SK-N-SH treated with all-trans-retinoic acid at 6 μM for 48 hours (cell line): ENCODE measurements at regions not wholly inside any gene's neighbourhood (a gene's known extent, or its start where the extent isn't known, plus 50 kb on each side); places are given as distances from the start of the nearest gene placed in this dataset.

ENCODE experiments used
- ATAC-seq: fragments of 200-7000 bp; cut with Tn5 transposase; 3 replicates; pipeline ENCODE4 v1.9.1; 2020; ENCODE audit warnings: mild to moderate bottlenecking, moderate library complexity
- ARNTL ChIP-seq: fragments of 450-650 bp; formaldehyde crosslinking; IDR thresholded peaks from 2 replicates; pipeline ENCODE4 v1.5.0; 2020; ENCODE audit warnings: low read depth, mild to moderate bottlenecking, moderate library complexity, borderline replicate concordance
- BACH2 ChIP-seq: fragments of 250-450 bp; sonication (Bioruptor Pico); IDR thresholded peaks from 2 replicates; pipeline ENCODE4 v1.9.0; 2021; ENCODE audit warnings: mild to moderate bottlenecking, borderline replicate concordance
- CSDC2 ChIP-seq: fragments of 250-450 bp; sonication (Bioruptor Pico); IDR thresholded peaks from 2 replicates; pipeline ENCODE4 v1.5.0; 2020; ENCODE audit warnings: mild to moderate bottlenecking, moderate library complexity
- ESRRG ChIP-seq: fragments of 250-450 bp; sonication (Bioruptor Pico); IDR thresholded peaks from 2 replicates; pipeline ENCODE4 v1.6.1; 2021; ENCODE audit warnings: mild to moderate bottlenecking
- GLIS3 ChIP-seq: fragments of 250-450 bp; sonication (Bioruptor Pico); IDR thresholded peaks from 2 replicates; pipeline ENCODE4 v1.5.0; 2020; ENCODE audit warnings: mild to moderate bottlenecking, moderate library complexity
- ISL1 ChIP-seq: fragments of 250-450 bp; sonication (Bioruptor Pico); IDR thresholded peaks from 2 replicates; pipeline ENCODE4 v2.1.2; 2022; ENCODE audit warnings: mild to moderate bottlenecking, moderate library complexity
- OSR1 ChIP-seq: fragments of 250-450 bp; sonication (Bioruptor Pico); IDR thresholded peaks from 2 replicates; pipeline ENCODE4 v1.8.0; 2022; ENCODE audit warnings: moderate library complexity, mild to moderate bottlenecking, inconsistent platforms
- PPARA ChIP-seq: fragments of 250-450 bp; sonication (Bioruptor Pico); IDR thresholded peaks from 2 replicates; pipeline ENCODE4 v1.5.0; 2020; ENCODE audit warnings: mild to moderate bottlenecking, borderline replicate concordance
- RARB ChIP-seq: fragments of 250-450 bp; sonication (Bioruptor Pico); IDR thresholded peaks from 2 replicates; pipeline ENCODE4 v1.8.0; 2021; ENCODE audit warnings: mild to moderate bottlenecking, moderate library complexity
- SNAI2 ChIP-seq: fragments of 250-450 bp; sonication (Bioruptor Pico); IDR thresholded peaks from 2 replicates; pipeline ENCODE4 v1.5.0; 2020; ENCODE audit warnings: mild to moderate bottlenecking, moderate library complexity
- TCF4 ChIP-seq: fragments of 250-450 bp; sonication (Bioruptor Pico); IDR thresholded peaks from 2 replicates; pipeline ENCODE4 v1.8.0; 2021; ENCODE audit warnings: mild to moderate bottlenecking, moderate library complexity, borderline replicate concordance
- TOX ChIP-seq: fragments of 250-450 bp; sonication (Bioruptor Pico); IDR thresholded peaks from 2 replicates; pipeline ENCODE4 v1.8.0; 2021; ENCODE audit warnings: mild to moderate bottlenecking, moderate library complexity, borderline replicate concordance
- ZC3H10 ChIP-seq: fragments of 250-450 bp; sonication (Bioruptor Pico); IDR thresholded peaks from 2 replicates; pipeline ENCODE4 v1.5.1; 2021; ENCODE audit warnings: mild to moderate bottlenecking, moderate library complexity
- ZFP30 ChIP-seq: fragments of 450-650 bp; formaldehyde crosslinking; IDR thresholded peaks from 2 replicates; pipeline ENCODE4 v1.5.0; 2022; ENCODE audit warnings: mild to moderate bottlenecking, moderate library complexity
- ZNF565 ChIP-seq: fragments of 450-650 bp; formaldehyde crosslinking; conservative IDR thresholded peaks from 2 replicates; pipeline ENCODE4 v1.5.0; 2020; ENCODE audit warnings: low read depth, mild to moderate bottlenecking, moderate library complexity
- ZNF70 ChIP-seq: fragments of 450-650 bp; formaldehyde crosslinking; IDR thresholded peaks from 2 replicates; pipeline ENCODE4 v1.5.0; 2020; ENCODE audit warnings: mild to moderate bottlenecking, moderate library complexity
- ZNF8 ChIP-seq: fragments of 450-650 bp; formaldehyde crosslinking; IDR thresholded peaks from 2 replicates; pipeline ENCODE4 v1.5.0; 2020; ENCODE audit warnings: mild to moderate bottlenecking, moderate library complexity
- TF ChIP-seq, protein P1 (sequence below): fragments of 250-450 bp; sonication (Bioruptor Pico); IDR thresholded peaks from 2 replicates; pipeline ENCODE4 v1.8.0; 2020; ENCODE audit warnings: mild to moderate bottlenecking, moderate library complexity, borderline replicate concordance
- TF ChIP-seq, protein P2 (sequence below): fragments of 250-450 bp; sonication (Bioruptor Pico); IDR thresholded peaks from 2 replicates; pipeline ENCODE4 v1.5.0; 2020; ENCODE audit warnings: mild to moderate bottlenecking, moderate library complexity
- TF ChIP-seq, protein P3 (sequence below): fragments of 250-450 bp; sonication (Bioruptor Pico); IDR thresholded peaks from 2 replicates; pipeline ENCODE4 v1.5.1; 2020; ENCODE audit warnings: low read depth, mild to moderate bottlenecking, moderate library complexity
- TF ChIP-seq, protein P4 (sequence below): fragments of 250-450 bp; sonication (Bioruptor Pico); IDR thresholded peaks from 2 replicates; pipeline ENCODE4 v1.5.1; 2021; ENCODE audit warnings: mild to moderate bottlenecking, moderate library complexity
- TF ChIP-seq, protein P5 (sequence below): fragments of 250-450 bp; sonication (Bioruptor Pico); IDR thresholded peaks from 2 replicates; pipeline ENCODE4 v1.8.0; 2021; ENCODE audit warnings: low read depth, mild to moderate bottlenecking, moderate library complexity, borderline replicate concordance

DNA sequence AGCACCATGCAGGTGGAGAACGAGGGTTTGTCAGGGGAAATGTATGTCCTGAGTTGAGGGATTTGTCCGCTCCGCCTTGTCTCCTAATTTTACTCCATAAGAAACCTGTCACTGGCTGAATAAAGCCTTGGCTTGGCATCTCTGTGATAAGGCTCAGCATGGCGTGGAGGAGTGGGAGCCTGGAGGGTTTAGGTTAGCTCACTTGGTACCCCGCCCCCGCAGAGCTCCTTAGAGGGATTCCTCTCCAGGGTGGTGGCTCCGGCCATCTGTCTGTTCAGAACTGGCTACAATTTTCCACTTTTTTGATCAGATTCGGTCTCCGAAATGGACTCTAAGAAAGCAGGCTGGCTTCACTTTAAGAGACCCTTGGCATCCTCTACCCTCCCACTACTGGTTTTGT lies 192.2 kb upstream of the SYNDIG1 start (continued):
- TF ChIP-seq ARNTL (CRISPR knock-in tag) = no peak
- TF ChIP-seq CSDC2 = no peak
- TF ChIP-seq, protein P1, sequence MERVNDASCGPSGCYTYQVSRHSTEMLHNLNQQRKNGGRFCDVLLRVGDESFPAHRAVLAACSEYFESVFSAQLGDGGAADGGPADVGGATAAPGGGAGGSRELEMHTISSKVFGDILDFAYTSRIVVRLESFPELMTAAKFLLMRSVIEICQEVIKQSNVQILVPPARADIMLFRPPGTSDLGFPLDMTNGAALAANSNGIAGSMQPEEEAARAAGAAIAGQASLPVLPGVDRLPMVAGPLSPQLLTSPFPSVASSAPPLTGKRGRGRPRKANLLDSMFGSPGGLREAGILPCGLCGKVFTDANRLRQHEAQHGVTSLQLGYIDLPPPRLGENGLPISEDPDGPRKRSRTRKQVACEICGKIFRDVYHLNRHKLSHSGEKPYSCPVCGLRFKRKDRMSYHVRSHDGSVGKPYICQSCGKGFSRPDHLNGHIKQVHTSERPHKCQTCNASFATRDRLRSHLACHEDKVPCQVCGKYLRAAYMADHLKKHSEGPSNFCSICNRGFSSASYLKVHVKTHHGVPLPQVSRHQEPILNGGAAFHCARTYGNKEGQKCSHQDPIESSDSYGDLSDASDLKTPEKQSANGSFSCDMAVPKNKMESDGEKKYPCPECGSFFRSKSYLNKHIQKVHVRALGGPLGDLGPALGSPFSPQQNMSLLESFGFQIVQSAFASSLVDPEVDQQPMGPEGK (CRISPR knock-in tag) = no peak

DNA sequence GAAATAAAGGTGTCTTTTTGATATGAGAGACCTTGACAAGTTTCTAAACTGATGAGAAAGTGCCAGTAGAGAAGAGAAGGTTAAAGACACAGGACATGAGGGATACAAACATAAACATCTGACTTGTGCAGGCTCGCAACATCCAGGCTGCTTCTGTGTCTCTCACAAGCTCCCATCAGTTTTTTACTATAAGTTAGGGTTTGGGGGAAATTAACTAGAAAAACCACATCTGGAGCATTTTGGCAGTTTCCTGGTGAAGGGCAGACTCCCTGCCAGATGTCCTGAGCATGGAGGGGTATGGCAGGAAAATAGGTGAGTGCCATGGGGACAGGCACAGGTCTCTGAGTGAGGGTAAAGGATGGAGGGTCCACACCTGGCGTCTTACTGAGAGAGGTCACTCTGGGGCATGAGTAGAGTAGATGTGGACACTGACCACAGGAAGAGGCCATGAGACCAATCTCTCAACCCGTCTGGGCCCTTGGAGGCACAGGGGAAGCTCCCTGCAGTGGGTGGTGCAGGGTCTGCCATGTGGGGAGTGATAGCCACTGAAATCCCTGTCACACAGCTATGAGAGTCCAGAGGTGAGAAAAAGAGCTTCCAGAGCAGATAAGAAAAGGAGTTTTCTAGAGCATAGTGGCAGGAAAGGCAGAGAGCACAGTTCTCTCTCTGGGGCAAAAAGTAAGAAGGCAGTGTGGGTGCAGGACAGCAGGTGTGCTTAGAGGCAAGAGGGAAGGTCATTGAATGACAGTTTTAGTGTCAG lies 193.3 kb upstream of the SYNDIG1 start:
- no peak for TF ChIP-seq PPARA (CRISPR knock-in tag)
- no peak for TF ChIP-seq RARB (CRISPR knock-in tag)
- TF ChIP-seq OSR1 (CRISPR knock-in tag) = no peak
- TF ChIP-seq ESRRG (CRISPR knock-in tag) = no peak
- TF ChIP-seq SNAI2 = no peak
- TF ChIP-seq CSDC2 = no peak
- TF ChIP-seq, protein P2, sequence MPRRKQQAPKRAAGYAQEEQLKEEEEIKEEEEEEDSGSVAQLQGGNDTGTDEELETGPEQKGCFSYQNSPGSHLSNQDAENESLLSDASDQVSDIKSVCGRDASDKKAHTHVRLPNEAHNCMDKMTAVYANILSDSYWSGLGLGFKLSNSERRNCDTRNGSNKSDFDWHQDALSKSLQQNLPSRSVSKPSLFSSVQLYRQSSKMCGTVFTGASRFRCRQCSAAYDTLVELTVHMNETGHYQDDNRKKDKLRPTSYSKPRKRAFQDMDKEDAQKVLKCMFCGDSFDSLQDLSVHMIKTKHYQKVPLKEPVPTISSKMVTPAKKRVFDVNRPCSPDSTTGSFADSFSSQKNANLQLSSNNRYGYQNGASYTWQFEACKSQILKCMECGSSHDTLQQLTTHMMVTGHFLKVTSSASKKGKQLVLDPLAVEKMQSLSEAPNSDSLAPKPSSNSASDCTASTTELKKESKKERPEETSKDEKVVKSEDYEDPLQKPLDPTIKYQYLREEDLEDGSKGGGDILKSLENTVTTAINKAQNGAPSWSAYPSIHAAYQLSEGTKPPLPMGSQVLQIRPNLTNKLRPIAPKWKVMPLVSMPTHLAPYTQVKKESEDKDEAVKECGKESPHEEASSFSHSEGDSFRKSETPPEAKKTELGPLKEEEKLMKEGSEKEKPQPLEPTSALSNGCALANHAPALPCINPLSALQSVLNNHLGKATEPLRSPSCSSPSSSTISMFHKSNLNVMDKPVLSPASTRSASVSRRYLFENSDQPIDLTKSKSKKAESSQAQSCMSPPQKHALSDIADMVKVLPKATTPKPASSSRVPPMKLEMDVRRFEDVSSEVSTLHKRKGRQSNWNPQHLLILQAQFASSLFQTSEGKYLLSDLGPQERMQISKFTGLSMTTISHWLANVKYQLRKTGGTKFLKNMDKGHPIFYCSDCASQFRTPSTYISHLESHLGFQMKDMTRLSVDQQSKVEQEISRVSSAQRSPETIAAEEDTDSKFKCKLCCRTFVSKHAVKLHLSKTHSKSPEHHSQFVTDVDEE (CRISPR knock-in tag) = no peak
- no peak for TF ChIP-seq ZNF8 (CRISPR knock-in tag)
- TF ChIP-seq ZC3H10 = no peak
- TF ChIP-seq ZFP30 (CRISPR knock-in tag) = no peak
- TF ChIP-seq, protein P3, sequence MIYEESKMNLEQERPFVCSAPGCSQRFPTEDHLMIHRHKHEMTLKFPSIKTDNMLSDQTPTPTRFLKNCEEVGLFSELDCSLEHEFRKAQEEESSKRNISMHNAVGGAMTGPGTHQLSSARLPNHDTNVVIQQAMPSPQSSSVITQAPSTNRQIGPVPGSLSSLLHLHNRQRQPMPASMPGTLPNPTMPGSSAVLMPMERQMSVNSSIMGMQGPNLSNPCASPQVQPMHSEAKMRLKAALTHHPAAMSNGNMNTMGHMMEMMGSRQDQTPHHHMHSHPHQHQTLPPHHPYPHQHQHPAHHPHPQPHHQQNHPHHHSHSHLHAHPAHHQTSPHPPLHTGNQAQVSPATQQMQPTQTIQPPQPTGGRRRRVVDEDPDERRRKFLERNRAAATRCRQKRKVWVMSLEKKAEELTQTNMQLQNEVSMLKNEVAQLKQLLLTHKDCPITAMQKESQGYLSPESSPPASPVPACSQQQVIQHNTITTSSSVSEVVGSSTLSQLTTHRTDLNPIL (CRISPR knock-in tag) = no peak
- TF ChIP-seq ISL1 (CRISPR knock-in tag) = no peak
- no peak for TF ChIP-seq BACH2 (CRISPR knock-in tag)
- ATAC-seq = no peak

DNA sequence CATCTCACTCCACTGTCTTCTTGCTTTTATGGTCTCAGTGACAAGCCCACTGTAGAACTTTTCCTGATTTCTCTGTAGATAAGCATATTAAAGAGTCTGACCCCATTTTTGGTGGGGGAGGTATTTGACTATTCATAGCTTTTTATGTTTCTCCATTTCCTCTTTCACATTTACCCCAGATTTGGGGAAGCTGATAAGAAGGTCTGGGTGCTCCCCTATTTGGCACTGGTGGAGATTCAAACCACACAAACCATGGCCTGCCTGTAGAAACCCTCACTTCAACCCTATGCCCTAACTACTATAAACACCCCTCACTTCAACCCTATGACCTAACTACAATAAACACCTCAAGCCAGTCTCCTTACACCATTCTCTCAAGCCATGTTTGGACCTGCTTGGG lies 196.2 kb upstream of the SYNDIG1 start:
- no peak for ATAC-seq
- TF ChIP-seq OSR1 (CRISPR knock-in tag) = no peak
- no peak for TF ChIP-seq ZNF565 (CRISPR knock-in tag)
- no peak for TF ChIP-seq TOX
- no peak for TF ChIP-seq SNAI2
- TF ChIP-seq ARNTL (CRISPR knock-in tag) = no peak
- TF ChIP-seq ZFP30 (CRISPR knock-in tag) = no peak
- no peak for TF ChIP-seq ZNF70 (CRISPR knock-in tag)
- TF ChIP-seq GLIS3 = no peak
- TF ChIP-seq, protein P4, sequence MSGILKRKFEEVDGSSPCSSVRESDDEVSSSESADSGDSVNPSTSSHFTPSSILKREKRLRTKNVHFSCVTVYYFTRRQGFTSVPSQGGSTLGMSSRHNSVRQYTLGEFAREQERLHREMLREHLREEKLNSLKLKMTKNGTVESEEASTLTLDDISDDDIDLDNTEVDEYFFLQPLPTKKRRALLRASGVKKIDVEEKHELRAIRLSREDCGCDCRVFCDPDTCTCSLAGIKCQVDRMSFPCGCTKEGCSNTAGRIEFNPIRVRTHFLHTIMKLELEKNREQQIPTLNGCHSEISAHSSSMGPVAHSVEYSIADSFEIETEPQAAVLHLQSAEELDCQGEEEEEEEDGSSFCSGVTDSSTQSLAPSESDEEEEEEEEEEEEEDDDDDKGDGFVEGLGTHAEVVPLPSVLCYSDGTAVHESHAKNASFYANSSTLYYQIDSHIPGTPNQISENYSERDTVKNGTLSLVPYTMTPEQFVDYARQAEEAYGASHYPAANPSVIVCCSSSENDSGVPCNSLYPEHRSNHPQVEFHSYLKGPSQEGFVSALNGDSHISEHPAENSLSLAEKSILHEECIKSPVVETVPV (CRISPR knock-in tag) = no peak
- no peak for TF ChIP-seq BACH2 (CRISPR knock-in tag)
- no peak for TF ChIP-seq TCF4 (CRISPR knock-in tag)
- no peak for TF ChIP-seq ESRRG (CRISPR knock-in tag)
- TF ChIP-seq ZC3H10 = no peak
- TF ChIP-seq PPARA (CRISPR knock-in tag) = no peak
- TF ChIP-seq, protein P3 (CRISPR knock-in tag) = no peak
- TF ChIP-seq, protein P1 (CRISPR knock-in tag) = no peak
- no peak for TF ChIP-seq CSDC2
- TF ChIP-seq, protein P5, sequence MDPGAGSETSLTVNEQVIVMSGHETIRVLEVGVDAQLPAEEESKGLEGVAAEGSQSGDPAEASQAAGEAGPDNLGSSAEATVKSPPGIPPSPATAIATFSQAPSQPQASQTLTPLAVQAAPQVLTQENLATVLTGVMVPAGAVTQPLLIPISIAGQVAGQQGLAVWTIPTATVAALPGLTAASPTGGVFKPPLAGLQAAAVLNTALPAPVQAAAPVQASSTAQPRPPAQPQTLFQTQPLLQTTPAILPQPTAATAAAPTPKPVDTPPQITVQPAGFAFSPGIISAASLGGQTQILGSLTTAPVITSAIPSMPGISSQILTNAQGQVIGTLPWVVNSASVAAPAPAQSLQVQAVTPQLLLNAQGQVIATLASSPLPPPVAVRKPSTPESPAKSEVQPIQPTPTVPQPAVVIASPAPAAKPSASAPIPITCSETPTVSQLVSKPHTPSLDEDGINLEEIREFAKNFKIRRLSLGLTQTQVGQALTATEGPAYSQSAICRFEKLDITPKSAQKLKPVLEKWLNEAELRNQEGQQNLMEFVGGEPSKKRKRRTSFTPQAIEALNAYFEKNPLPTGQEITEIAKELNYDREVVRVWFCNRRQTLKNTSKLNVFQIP (CRISPR knock-in tag) = no peak
- TF ChIP-seq ZNF8 (CRISPR knock-in tag) = no peak
- TF ChIP-seq ISL1 (CRISPR knock-in tag) = no peak
